A673 (cell line): ENCODE measurements at regions not wholly inside any gene's neighbourhood (a gene's known extent, or its start where the extent isn't known, plus 50 kb on each side); places are given as distances from the start of the nearest gene placed in this dataset.
"Not testable (repeated sequence)": the region's sequence is repeated elsewhere in the genome, so short reads cannot be mapped to it uniquely, and the experiment has no call there.

Experiments used
- BruUV-seq: library from RNA; stranded (reverse); fragments of 400-500 nt; replicated peaks from 2 replicates; lab custom pipeline; 2021; lab: Mats Ljungman, UMichigan
- CTCF ChIA-PET: fragments of 300-600 bp; sonication (Branson Sonifier 250); formaldehyde crosslinking; loops from one replicate; lab custom pipeline; 2022; ENCODE audit warnings: antibody characterized with exemption; lab: Charles Lee
- POLR2A ChIA-PET: fragments of 300-600 bp; sonication (Branson Sonifier 250); formaldehyde crosslinking; loops from one replicate; lab custom pipeline; 2022; ENCODE audit warnings: antibody characterized with exemption; ENCODE audit not compliant: low non-redundant PET; lab: Charles Lee
- DNase-seq: peaks from one replicate; pipeline ENCODE4 v3.0.0-alpha.2; 2015; ENCODE audit warnings: low spot score
- H3K27ac ChIP-seq: fragments of 200-600 bp; sonication (generic); 2 replicates; pipeline ENCODE4 v1.5.1; 2016; ENCODE audit warnings: mixed run types, low read depth, mild to moderate bottlenecking, mixed read lengths, antibody characterized with exemption, low read length; ENCODE audit not compliant: poor library complexity, severe bottlenecking
- H3K27me3 ChIP-seq: fragments of 200-600 bp; sonication (generic); replicated peaks from 2 replicates; pipeline ENCODE4 v1.6.1; 2017; ENCODE audit warnings: mixed run types, low read depth, mild to moderate bottlenecking, mixed read lengths, antibody characterized with exemption, low read length; ENCODE audit not compliant: insufficient read depth, poor library complexity
- H3K36me3 ChIP-seq: fragments of 200-600 bp; sonication (generic); 2 replicates; pipeline ENCODE4 v1.6.1; 2016; ENCODE audit warnings: mixed run types, mild to moderate bottlenecking, mixed read lengths, antibody characterized with exemption, low read length; ENCODE audit not compliant: insufficient read depth, poor library complexity, severe bottlenecking
- H3K4me1 ChIP-seq: fragments of 200-600 bp; sonication (generic); 2 replicates; pipeline ENCODE4 v1.6.1; 2017; ENCODE audit warnings: mixed run types, mild to moderate bottlenecking, mixed read lengths, antibody characterized with exemption, low read length; ENCODE audit not compliant: insufficient read depth, poor library complexity, severe bottlenecking
- H3K4me3 ChIP-seq: fragments of 200-600 bp; sonication (generic); 2 replicates; pipeline ENCODE4 v1.5.1; 2016; ENCODE audit warnings: low read depth, mixed run types, mild to moderate bottlenecking, mixed read lengths, low read length; ENCODE audit not compliant: poor library complexity, severe bottlenecking
- H3K9me3 ChIP-seq: fragments of 200-600 bp; sonication (generic); 2 replicates; pipeline ENCODE4 v1.6.1; 2016; ENCODE audit warnings: mixed run types, low read depth, mild to moderate bottlenecking, mixed read lengths, antibody characterized with exemption, low read length; ENCODE audit not compliant: poor library complexity, severe bottlenecking
- CTCF ChIP-seq: fragments of 300-800, 200-600 bp; sonication (generic); conservative IDR thresholded peaks from 2 replicates; pipeline ENCODE4 v1.5.1; 2017; ENCODE audit warnings: low read depth, mild to moderate bottlenecking, antibody characterized with exemption, low read length, moderate library complexity, mixed read lengths
- EZH2 ChIP-seq: fragments of 200-600 bp; sonication (generic); IDR thresholded peaks from 2 replicates; pipeline ENCODE4 v1.6.1; 2017; ENCODE audit warnings: borderline replicate concordance, low read depth, mild to moderate bottlenecking, mixed read lengths, antibody characterized with exemption, low read length; ENCODE audit not compliant: poor library complexity, severe bottlenecking
- intact Hi-C: fragments of 100-400 bp; cut with micrococcal nuclease; formaldehyde crosslinking; loops from one replicate; pipeline ENCODE4 v1.10.0; 2022; ENCODE audit not compliant: unreplicated experiment

- intact Hi-C loops: no loop called here
- H3K4me1 ChIP-seq: no peaks in the 10 kb centered on the region
- no peak overlapping the region for H3K27ac ChIP-seq
- ChIA-PET CTCF (no interaction called here), POLR2A (no interaction called here)
- BruUV-seq: no TSS peak
- no peaks in the 10 kb centered on the region for H3K36me3 ChIP-seq
- no peak overlapping the region for H3K4me3 ChIP-seq
- TF ChIP-seq EZH2 (no peak), CTCF (no peak)
- DNase-seq: no peak
- H3K9me3 ChIP-seq: no peaks in the 10 kb centered on the region
- H3K27me3 ChIP-seq: no peaks in the 10 kb centered on the region
These were observed 298.1 kb downstream of the FOXO1 start for GRCh38 chr13:40368127-40368891.

GRCh38 chr13:40370661-40371060 lies 295.8 kb downstream of the FOXO1 start:
- ChIA-PET CTCF (no interaction called here), POLR2A (no interaction called here)
- intact Hi-C loops: no loop called here
- no peaks in the 10 kb centered on the region for H3K36me3 ChIP-seq
- H3K9me3 ChIP-seq: no peaks in the 10 kb centered on the region
- H3K27ac ChIP-seq: no peak overlapping the region
- no peak for DNase-seq
- TF ChIP-seq EZH2: no peak
- TF ChIP-seq CTCF: no peak
- H3K4me1 ChIP-seq: no peaks in the 10 kb centered on the region
- no TSS peak for BruUV-seq
- H3K27me3 ChIP-seq: no peaks in the 10 kb centered on the region
- no peak overlapping the region for H3K4me3 ChIP-seq

GRCh38 chr13:40371531-40372125 lies 294.8 kb downstream of the FOXO1 start:
- H3K4me3 ChIP-seq: no peak overlapping the region
- no peaks in the 10 kb centered on the region for H3K9me3 ChIP-seq
- DNase-seq: no peak
- H3K36me3 ChIP-seq: no peaks in the 10 kb centered on the region
- BruUV-seq: no TSS peak
- no peak overlapping the region for H3K27ac ChIP-seq
- H3K27me3 ChIP-seq: no peaks in the 10 kb centered on the region
- intact Hi-C loops: no loop called here
- ChIA-PET CTCF (no interaction called here), POLR2A (no interaction called here)
- H3K4me1 ChIP-seq: no peaks in the 10 kb centered on the region
- TF ChIP-seq EZH2: no peak

GRCh38 chr13:40373608-40374007 lies 292.8 kb downstream of the FOXO1 start:
- H3K4me1 ChIP-seq, POLR2A ChIA-PET, H3K36me3 ChIP-seq, DNase-seq, intact Hi-C loops, CTCF ChIA-PET, H3K9me3 ChIP-seq, H3K4me3 ChIP-seq, BruUV-seq, H3K27ac ChIP-seq, H3K27me3 ChIP-seq: not testable (repeated sequence)
